WERI-Rb-1 (cell line): ENCODE measurements at regions not wholly inside any gene's neighbourhood (a gene's known extent, or its start where the extent isn't known, plus 50 kb on each side); places are given as distances from the start of the nearest gene placed in this dataset.

ENCODE experiments used
- DNase-seq: peaks from one replicate; pipeline ENCODE4 v3.0.0-alpha.2; 2020
- H3K27ac ChIP-seq: fragments of 250-450 bp; sonication (Bioruptor Pico); 2 replicates; pipeline ENCODE4 v1.5.1; 2020; ENCODE audit warnings: mild to moderate bottlenecking, moderate library complexity
- H3K27me3 ChIP-seq: fragments of 250-450 bp; sonication (Bioruptor Pico); 2 replicates; pipeline ENCODE4 v1.5.1; 2021; ENCODE audit warnings: mild to moderate bottlenecking, low read depth, moderate library complexity; ENCODE audit not compliant: insufficient read depth, severe bottlenecking
- H3K36me3 ChIP-seq: fragments of 250-450 bp; sonication (Bioruptor Pico); 2 replicates; pipeline ENCODE4 v1.5.1; 2020; ENCODE audit warnings: mild to moderate bottlenecking, moderate library complexity
- H3K4me3 ChIP-seq: 2 replicates; pipeline ENCODE4 v1.5.1; 2011; ENCODE audit warnings: low read depth, mild to moderate bottlenecking, control low read depth, low read length
- H3K9me3 ChIP-seq: fragments of 250-450 bp; sonication (Bioruptor Pico); 2 replicates; pipeline ENCODE4 v1.5.1; 2021; ENCODE audit warnings: mild to moderate bottlenecking, moderate library complexity; ENCODE audit not compliant: severe bottlenecking
- TF ChIP-seq, protein P1 (sequence below): IDR thresholded peaks from 2 replicates; pipeline ENCODE4 v1.5.1; 2011; ENCODE audit warnings: low read depth, mild to moderate bottlenecking, control low read depth, inconsistent platforms, low read length

DNA sequence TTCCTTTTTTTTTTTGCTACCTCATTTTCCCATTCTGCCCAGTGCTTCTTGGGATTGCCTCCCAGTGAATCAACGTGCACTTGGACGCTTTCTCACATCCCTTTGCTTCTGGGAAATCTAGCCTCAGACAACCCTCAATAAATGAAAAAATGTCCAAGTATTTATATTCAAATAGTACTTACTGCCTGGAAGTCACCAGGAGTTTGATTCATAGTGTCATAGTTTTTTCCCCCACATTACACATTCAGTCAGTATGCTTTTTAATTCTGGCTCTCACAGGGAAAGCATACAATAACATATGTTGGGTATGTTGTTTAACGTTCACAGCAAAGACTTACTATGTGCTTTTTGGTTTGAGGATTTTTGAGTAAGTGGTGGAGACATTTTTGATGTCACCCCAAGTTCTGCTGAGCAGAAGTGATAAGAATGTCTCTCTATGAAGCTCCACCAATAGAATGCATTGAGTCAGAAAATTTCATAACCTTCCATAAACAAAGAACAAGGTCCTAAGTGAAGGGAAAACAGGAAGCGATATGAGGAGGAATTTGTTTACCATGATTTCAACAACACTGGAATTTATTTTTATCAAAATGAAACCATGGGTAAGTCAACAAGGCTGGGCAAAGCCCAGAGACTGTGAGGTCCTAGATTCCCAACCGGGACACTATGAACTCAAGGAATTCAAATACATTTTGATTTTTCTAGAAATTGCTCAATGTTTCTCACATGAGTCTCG is 301.2 kb upstream of the BMP2 start:
- Histone ChIP-seq H3K36me3 (no peaks in the 10 kb centered on the region), H3K9me3 (no peaks in the 10 kb centered on the region), H3K27me3 (peaks cover 25% of the 10 kb centered on the region), H3K4me3 (no peak overlapping the region), H3K27ac (no peak overlapping the region)
- no peak for DNase-seq
- TF ChIP-seq, protein P1, sequence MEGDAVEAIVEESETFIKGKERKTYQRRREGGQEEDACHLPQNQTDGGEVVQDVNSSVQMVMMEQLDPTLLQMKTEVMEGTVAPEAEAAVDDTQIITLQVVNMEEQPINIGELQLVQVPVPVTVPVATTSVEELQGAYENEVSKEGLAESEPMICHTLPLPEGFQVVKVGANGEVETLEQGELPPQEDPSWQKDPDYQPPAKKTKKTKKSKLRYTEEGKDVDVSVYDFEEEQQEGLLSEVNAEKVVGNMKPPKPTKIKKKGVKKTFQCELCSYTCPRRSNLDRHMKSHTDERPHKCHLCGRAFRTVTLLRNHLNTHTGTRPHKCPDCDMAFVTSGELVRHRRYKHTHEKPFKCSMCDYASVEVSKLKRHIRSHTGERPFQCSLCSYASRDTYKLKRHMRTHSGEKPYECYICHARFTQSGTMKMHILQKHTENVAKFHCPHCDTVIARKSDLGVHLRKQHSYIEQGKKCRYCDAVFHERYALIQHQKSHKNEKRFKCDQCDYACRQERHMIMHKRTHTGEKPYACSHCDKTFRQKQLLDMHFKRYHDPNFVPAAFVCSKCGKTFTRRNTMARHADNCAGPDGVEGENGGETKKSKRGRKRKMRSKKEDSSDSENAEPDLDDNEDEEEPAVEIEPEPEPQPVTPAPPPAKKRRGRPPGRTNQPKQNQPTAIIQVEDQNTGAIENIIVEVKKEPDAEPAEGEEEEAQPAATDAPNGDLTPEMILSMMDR = no peak

DNA sequence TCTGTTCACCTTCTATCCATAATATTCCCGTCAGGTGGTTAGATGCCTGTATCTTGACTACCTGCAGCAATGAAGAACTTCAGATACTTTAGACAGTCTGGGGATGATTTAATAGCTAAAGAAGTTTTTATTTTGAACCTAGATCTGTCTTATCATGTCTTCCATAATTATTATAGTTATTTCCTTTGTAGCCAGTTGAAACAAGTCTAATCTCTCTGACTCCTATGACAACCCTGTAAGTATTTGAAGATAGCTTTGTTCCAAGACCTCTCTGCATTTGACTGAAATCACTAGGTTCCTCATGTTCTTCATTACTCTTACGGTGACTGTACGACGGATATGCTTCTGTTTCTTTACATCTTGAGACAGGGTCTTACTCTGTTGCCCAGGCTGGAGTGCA is 316.6 kb upstream of the BMP2 start:
- H3K4me3 ChIP-seq = no peak overlapping the region
- TF ChIP-seq, protein P1 = no peak
- H3K27me3 ChIP-seq = peaks cover 32% of the 10 kb centered on the region
- H3K27ac ChIP-seq = no peak overlapping the region
- no peaks in the 10 kb centered on the region for H3K9me3 ChIP-seq
- no peak for DNase-seq
- no peaks in the 10 kb centered on the region for H3K36me3 ChIP-seq

DNA sequence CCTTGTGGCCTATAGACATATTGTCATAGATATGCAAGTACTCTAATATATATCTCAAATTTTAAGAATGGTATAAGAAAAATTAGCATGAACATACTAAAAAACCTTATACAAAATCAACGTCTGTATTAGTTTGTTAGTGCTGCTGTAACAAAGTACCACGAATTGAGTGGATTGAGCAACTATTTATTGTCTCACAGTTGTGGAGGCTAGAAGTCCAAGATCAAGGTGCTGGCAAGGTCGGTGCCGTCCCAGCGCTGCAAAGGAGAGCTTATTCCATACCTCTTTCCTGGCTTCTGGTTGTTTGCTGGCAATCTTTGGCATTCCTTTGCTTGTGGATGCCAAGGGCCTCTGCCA is 317.6 kb upstream of the FERMT1 start:
- H3K36me3 ChIP-seq = no peaks in the 10 kb centered on the region
- H3K27me3 ChIP-seq = peaks cover 12% of the 10 kb centered on the region
- DNase-seq = no peak
- H3K4me3 ChIP-seq = no peak overlapping the region
- TF ChIP-seq, protein P1 = no peak
- no peaks in the 10 kb centered on the region for H3K9me3 ChIP-seq
- no peak overlapping the region for H3K27ac ChIP-seq

DNA sequence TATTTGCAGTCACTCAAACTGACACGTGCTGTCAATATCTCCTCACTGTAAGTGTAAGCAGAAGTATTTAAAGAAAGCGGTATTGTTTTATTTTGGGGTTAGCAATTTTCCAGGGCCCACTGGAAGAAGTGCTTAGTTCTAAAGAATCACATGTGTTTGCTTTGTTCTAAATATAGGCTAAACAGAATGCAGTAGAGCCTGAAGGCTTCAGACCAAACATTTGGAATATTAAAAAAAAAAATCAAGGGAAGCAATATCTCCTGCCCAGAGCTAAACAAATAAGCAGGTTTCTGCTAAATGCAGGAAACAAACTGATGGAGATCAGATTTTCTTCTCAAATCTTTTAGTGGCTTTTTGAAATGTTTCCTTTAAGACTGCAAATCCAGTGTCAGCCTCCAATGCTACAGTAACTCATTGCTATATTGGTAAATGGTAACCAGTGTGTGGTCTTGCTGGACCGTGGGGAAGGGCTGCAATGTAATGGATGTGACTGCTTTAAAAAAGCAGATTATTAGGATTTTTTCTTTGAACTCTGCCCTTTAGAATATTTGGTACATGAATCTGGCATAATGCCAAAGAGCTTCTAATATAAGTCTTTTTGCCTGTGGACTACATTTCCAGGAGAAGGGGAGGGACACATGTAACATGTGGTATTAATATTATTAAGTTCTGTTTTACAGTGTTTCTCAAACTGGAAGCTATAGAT is 317.1 kb upstream of the FERMT1 start:
- no peak overlapping the region for H3K27ac ChIP-seq
- H3K9me3 ChIP-seq = no peaks in the 10 kb centered on the region
- no peaks in the 10 kb centered on the region for H3K36me3 ChIP-seq
- DNase-seq = no peak
- TF ChIP-seq, protein P1 = no peak
- H3K27me3 ChIP-seq = peaks cover 12% of the 10 kb centered on the region
- H3K4me3 ChIP-seq = no peak overlapping the region

DNA sequence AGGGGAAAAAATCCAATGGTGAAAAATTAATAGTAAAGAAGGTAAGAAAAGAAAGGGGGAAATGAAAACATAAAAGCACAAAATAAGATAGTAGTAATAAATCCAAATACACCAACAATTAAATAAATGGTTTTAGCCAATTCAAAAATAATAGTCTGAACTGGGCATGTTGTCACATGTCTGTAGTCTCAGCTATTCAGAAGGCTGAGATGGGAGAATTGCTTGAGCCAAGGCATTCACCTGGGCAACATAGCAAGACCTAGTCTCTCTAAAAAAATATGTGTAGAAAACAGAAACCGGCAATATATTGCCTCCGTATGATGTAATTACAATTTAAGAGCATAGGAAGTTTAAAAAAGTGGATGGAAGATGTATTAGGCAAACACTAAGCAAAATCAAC is 311.3 kb upstream of the FERMT1 start:
- no peak for DNase-seq

More for the DNA sequence above, 311.3 kb upstream of the FERMT1 start:
- Histone ChIP-seq H3K36me3 (no peaks in the 10 kb centered on the region), H3K27me3 (peaks cover 10% of the 10 kb centered on the region), H3K9me3 (no peaks in the 10 kb centered on the region), H3K27ac (no peak overlapping the region), H3K4me3 (no peak overlapping the region)
- TF ChIP-seq, protein P1 = no peak
